Calu3 (cell line): ENCODE measurements at regions not wholly inside any gene's neighbourhood (a gene's known extent, or its start where the extent isn't known, plus 50 kb on each side); places are given as distances from the start of the nearest gene placed in this dataset.

Source experiments
- BruUV-seq: library from RNA; stranded (reverse); fragments of 400-500 nt; replicated peaks from 2 replicates; lab custom pipeline; 2021; lab: Mats Ljungman, UMichigan
- CTCF ChIA-PET: fragments of 300-600 bp; sonication (Branson Sonifier 250); formaldehyde crosslinking; loops from one replicate; lab custom pipeline; 2022; ENCODE audit warnings: antibody characterized with exemption; lab: Charles Lee
- DNase-seq: peaks from one replicate; pipeline ENCODE4 v3.0.0; 2022
- H3K27ac Mint-ChIP-seq: one replicate; pipeline ENCODE4 v1.8.0; 2022; ENCODE audit warnings: mixed read lengths; ENCODE audit not compliant: unreplicated experiment
- H3K27me3 Mint-ChIP-seq: one replicate; pipeline ENCODE4 v1.8.0; 2022; ENCODE audit warnings: mixed read lengths; ENCODE audit not compliant: unreplicated experiment
- H3K36me3 Mint-ChIP-seq: one replicate; pipeline ENCODE4 v1.8.0; 2022; ENCODE audit warnings: mild to moderate bottlenecking, moderate library complexity, mixed read lengths; ENCODE audit not compliant: insufficient read depth, unreplicated experiment
- H3K4me1 Mint-ChIP-seq: one replicate; pipeline ENCODE4 v1.8.0; 2022; ENCODE audit warnings: mild to moderate bottlenecking, low read depth, mixed read lengths; ENCODE audit not compliant: unreplicated experiment
- H3K4me3 Mint-ChIP-seq: one replicate; pipeline ENCODE4 v1.8.0; 2022; ENCODE audit warnings: mild to moderate bottlenecking, low read depth, moderate library complexity, mixed read lengths; ENCODE audit not compliant: unreplicated experiment
- H3K9me3 Mint-ChIP-seq: one replicate; pipeline ENCODE4 v1.8.0; 2022; ENCODE audit warnings: low read depth, mixed read lengths; ENCODE audit not compliant: unreplicated experiment
- CTCF ChIP-seq: fragments of 200-600 bp; IDR thresholded peaks from one replicate; pipeline ENCODE4 v1.8.0; 2022; ENCODE audit warnings: antibody characterized with exemption; ENCODE audit not compliant: unreplicated experiment
- intact Hi-C: fragments of 100-400 bp; cut with micrococcal nuclease; formaldehyde crosslinking; loops from one replicate; pipeline ENCODE4 v1.10.0; 2022; ENCODE audit not compliant: unreplicated experiment

GRCh38 chr5:56429110-56429561 is 196.0 kb upstream of the ANKRD55 start:
- CTCF ChIA-PET = interaction anchor here (0.7 kb wide), 1 partner anchor 22 kb away, joined by 4 read pairs; no protein-coding TSS in a partner anchor
- no peaks in the 10 kb centered on the region for H3K27me3 Mint-ChIP-seq
- intact Hi-C loops = loop anchor here (10.0 kb wide), 1 partner anchor 406 kb away; no protein-coding TSS in a partner anchor

GRCh38 chr5:56426693-56427092 is 193.6 kb upstream of the ANKRD55 start:
- peaks cover 10% of the 10 kb centered on the region for H3K36me3 Mint-ChIP-seq
- no peak for TF ChIP-seq CTCF
- DNase-seq = no peak
- CTCF ChIA-PET = interaction anchor here (0.9 kb wide), 1 partner anchor 20 kb away, joined by 3 read pairs; no protein-coding TSS in a partner anchor
- intact Hi-C loops = loop anchor here (10.0 kb wide), 1 partner anchor 408 kb away; no protein-coding TSS in a partner anchor
- H3K27me3 Mint-ChIP-seq = no peaks in the 10 kb centered on the region
- BruUV-seq = no TSS peak
- no peak overlapping the region for H3K4me3 Mint-ChIP-seq
- H3K4me1 Mint-ChIP-seq = peaks cover 26% of the 10 kb centered on the region
- no peak overlapping the region for H3K27ac Mint-ChIP-seq
- H3K9me3 Mint-ChIP-seq = peaks cover 3% of the 10 kb centered on the region

More at GRCh38 chr5:56429110-56429561, 196.0 kb upstream of the ANKRD55 start:
- peaks cover 4% of the 10 kb centered on the region for H3K36me3 Mint-ChIP-seq
- TF ChIP-seq CTCF = no peak
- H3K4me3 Mint-ChIP-seq = peak overlapping the region; percentile 31
- peaks cover 3% of the 10 kb centered on the region for H3K9me3 Mint-ChIP-seq
- DNase-seq = peak; percentile 51
- H3K4me1 Mint-ChIP-seq = peaks cover 10% of the 10 kb centered on the region
- H3K27ac Mint-ChIP-seq = peak overlapping the region; percentile 57
- BruUV-seq = no TSS peak

- TF ChIP-seq CTCF = no peak
- CTCF ChIA-PET = interaction anchor here (0.6 kb wide), 1 partner anchor 143 kb away, joined by 5 read pairs; no protein-coding TSS in a partner anchor
- Mint-ChIP-seq H3K27me3 (no peaks in the 10 kb centered on the region), H3K4me3 (peak overlapping the region; percentile 41), H3K27ac (peak overlapping the region; percentile 80), H3K36me3 (peaks cover 11% of the 10 kb centered on the region), H3K9me3 (peaks cover 10% of the 10 kb centered on the region), H3K4me1 (peaks cover 25% of the 10 kb centered on the region)
- intact Hi-C loops = loop anchor here (10.0 kb wide), 1 partner anchor 413 kb away; no protein-coding TSS in a partner anchor
- DNase-seq = peak; percentile 71
- BruUV-seq = no TSS peak
These were observed 189.1 kb upstream of the ANKRD55 start for GRCh38 chr5:56422076-56422762.

- Mint-ChIP-seq H3K4me1 (peaks cover 29% of the 10 kb centered on the region), H3K27ac (peak overlapping the region; percentile 80), H3K4me3 (peak overlapping the region; percentile 41), H3K27me3 (no peaks in the 10 kb centered on the region), H3K9me3 (peaks cover 10% of the 10 kb centered on the region), H3K36me3 (peaks cover 11% of the 10 kb centered on the region)
- BruUV-seq = no TSS peak
- TF ChIP-seq CTCF = no peak
- no peak for DNase-seq
- CTCF ChIA-PET = interaction anchor here (0.6 kb wide), 1 partner anchor 144 kb away, joined by 5 read pairs; no protein-coding TSS in a partner anchor
- intact Hi-C loops = loop anchor here (10.0 kb wide), 1 partner anchor 413 kb away; no protein-coding TSS in a partner anchor
These were observed 188.3 kb upstream of the ANKRD55 start for GRCh38 chr5:56421246-56422075.
